GM21717 (cell line): ENCODE measurements at regions not wholly inside any gene's neighbourhood (a gene's known extent, or its start where the extent isn't known, plus 50 kb on each side); places are given as distances from the start of the nearest gene placed in this dataset.
"Not testable (repeated sequence)": the region's sequence is repeated elsewhere in the genome, so short reads cannot be mapped to it uniquely, and the experiment has no call there.

Experiments used
- ATAC-seq: cut with Tn5 transposase; IDR thresholded peaks from one replicate; pipeline ENCODE4 v1.9.1; 2021; ENCODE audit warnings: mild to moderate bottlenecking, moderate library complexity; ENCODE audit not compliant: unreplicated experiment

DNA sequence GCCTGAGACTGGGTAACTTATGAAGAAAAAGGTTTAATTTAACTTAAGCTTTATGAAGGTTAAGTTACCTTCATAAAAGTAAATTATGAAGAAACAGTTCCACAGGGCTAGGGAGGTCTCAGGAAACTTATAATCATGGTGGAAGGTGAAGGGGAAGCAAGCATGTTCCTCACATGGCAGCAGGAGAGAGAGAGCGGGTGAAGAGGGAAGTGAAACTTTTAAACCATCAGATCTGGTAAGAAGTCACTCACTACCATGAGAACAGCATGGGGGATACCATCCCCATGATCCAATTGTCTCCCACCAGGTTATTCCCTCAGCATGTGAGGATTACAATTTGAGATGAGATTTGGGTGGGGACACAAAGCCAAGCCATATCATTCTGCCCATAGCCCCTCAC, 944.7 kb upstream of the NDST4 start:
- ATAC-seq = no peak

- no peak for ATAC-seq
These were observed 942.7 kb upstream of the NDST4 start for GRCh38 chr4:116055857-116056827.

DNA sequence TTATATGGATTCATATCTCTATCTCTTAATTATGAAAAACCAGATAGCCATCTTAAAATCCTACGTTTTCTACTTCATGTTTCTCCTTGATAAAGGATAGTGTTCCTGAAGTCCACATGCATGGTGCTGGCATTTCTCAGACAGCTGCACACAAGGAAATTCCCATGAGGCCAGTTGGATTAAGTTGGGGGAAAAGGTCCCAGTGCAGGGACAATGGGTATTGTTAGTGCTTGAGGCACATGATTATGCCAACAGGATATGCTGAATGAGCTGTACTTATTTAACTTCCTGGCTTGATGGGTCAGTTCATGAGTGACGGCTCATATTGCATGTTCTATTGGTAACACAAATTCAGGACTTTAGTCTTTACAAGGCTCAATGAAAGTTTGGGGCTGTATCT, 913.9 kb upstream of the NDST4 start:
- no peak for ATAC-seq

DNA sequence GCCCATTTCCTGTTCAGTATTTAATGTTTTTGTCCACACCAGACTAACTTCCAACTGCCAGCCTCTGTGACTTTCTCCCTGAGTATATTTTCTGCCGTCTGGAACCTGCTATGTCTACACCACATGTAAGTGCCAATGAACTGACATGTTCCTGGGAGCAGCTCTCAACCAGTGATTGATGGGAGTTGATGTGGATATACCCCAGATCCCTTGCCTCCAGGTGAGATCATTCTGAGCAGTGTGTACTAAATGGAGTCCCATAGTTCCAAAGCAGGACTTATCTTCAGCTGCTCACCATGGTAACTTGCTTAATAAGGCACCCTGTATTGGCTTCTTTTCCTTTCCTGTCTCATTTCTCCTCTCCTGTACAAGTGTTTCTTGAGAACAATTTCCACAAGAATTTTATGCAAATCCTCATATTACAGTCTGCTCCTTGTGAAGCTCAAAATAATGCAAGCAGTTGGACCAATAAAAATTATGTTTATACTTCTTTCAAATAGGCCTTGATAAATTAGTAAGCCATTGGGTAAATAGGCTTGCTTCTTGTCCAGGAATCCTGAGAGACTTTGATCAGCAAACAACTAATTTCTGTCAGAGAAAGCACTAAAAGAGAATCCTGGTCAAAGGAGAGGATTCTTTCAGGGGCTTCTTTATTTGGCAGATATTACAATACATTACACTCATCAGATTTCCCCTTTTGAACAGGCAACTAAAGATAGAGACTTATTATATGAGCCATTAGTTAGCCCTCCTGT, 911.7 kb upstream of the NDST4 start:
- no peak for ATAC-seq

DNA sequence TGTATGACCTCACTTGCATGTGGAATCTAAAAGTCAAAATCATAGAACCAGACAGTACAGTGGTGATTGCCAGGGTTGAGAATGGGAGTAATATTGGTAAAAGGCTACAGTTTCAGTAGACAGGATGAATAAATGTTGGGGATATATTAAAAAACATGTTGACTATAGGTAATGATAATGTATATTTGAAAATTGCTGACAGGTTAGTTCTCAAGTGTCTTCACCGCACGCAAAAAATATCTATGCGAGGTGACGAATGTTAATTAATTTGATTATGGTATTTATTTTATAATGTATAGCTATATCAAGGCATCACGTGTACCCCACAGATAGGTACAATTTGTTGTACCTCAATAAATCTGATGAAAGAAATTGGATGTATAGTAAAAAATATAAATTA, 909.6 kb upstream of the NDST4 start:
- no peak for ATAC-seq

- no peak for ATAC-seq
These were observed 906.8 kb upstream of the NDST4 start for GRCh38 chr4:116020141-116020722.

DNA sequence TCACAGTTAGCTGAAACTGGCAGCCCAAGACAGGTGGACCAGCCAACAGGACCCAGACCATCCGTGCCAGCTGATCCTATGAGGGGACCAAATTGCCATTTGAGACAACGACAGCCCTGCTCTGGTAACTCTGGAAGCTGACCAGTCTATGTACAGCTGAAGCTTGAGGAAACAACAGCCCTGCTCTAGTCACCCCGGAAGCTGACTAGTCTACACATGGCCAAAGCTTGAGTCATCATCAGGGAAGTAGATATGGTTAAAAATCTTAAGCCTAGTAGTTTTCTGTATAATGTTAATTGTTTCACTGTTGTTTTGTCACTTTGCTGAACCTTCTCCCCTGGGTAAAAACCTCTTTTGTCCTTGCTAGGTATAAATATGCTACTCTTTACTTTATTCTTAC, 905.4 kb upstream of the NDST4 start:
- ATAC-seq = no peak

- no peak for ATAC-seq
These were observed 902.8 kb upstream of the NDST4 start for GRCh38 chr4:116016201-116016600.

GRCh38 chr4:116015549-116015948, 902.1 kb upstream of the NDST4 start:
- no peak for ATAC-seq

GRCh38 chr4:116015062-116015461, 901.6 kb upstream of the NDST4 start:
- no peak for ATAC-seq

DNA sequence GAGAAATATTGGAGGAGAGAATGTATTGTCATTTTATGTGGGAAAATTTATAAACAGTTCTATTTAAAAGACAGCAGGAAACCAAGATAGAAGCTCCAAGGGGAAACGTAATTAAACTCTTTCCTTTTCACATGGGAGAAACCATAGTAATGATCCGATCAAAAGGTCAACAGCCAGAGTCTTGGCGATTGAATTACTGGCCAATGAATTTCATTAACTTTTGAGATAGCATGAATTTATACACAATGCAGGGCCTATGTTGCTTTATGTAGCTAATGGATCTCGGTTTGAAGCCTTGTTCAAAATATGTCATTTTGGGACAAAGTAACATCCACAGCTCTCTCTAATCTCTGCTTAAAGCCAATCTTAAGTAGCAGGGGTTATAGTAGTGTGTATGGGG, 897.5 kb upstream of the NDST4 start:
- no peak for ATAC-seq

DNA sequence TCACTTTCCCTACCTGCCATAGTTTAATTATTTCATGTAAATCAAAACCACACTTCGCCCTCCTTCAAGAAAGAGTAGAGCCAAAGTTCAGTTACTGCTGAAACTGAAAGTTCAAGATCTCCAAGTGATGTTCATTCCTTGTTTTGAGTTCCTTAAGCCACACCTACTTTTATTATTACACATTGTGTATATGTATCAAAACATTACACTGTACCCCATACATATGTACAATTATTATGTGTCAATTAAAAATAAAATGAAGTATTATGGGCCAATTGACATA, 892.3 kb upstream of the NDST4 start:
- ATAC-seq = no peak

DNA sequence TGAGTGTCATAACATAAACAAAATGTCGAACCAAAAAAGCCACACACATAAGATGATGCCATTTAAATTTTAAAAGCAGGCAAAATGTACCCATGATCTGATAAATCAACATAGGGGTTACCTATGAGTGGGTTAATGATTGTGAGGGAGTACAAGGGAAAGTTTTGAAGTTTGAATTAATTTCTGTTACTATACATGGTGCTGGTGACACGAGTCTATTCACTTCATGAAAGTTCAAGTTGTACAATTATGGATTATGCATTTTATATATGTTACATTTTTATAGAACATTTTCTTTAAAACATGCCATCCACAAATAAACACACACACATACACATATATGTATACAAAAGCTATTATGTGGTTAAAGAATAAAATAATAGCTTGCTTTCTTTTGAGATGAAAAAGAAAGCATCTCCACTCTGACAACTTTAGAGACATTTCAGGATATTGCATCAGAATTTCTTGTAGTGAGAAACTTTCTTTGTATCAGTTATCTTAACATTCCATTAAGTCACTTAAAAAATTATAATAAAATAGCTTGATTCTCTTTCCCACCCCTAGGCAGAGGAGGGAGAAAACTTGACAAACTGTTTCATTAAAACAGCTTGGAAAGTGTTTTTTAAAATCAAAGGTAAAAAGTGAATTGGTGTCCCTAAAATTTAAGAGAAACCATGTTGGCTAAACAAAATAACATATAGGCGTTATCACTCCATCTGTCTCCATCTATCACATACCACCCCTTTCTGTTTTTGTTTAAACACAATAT, 891.8 kb upstream of the NDST4 start:
- no peak for ATAC-seq

DNA sequence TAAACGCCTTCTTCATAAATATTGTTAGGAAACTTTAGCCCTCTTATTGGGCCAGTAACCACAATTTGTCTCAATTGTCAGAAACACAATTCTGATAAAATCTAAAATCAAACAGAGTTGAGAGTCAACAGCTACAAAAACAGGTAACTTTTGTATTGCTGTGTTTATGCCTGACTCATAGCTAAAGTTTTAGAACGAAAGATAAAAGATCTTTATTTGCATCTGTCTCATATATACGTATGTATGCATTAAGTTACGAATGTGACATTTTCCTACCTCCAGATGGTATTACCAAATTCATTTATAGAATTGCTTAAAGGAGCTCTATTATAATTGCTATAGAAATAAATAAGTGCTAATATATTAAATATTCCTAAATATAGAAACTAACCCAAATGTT, 887.9 kb upstream of the NDST4 start:
- no peak for ATAC-seq

DNA sequence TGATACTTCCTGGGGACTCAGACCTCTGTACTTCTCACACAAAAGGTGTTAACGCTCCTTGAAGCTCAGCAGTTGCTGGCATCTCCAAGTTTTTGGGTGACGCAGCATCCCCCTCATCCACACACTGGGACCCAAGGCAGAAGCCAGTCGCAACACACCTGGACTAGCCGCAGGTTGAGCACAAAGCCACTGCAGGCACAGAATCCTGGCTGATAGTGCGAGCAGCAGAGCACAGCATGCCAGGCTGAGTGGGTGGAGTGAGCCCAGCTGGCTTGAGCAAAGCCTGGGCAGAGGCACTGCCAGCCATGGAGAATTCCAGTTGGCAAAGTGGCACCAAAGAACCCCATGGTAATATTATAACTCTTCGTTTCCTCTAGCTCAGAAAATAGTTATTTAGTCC, 873.2 kb upstream of the NDST4 start:
- no peak for ATAC-seq

DNA sequence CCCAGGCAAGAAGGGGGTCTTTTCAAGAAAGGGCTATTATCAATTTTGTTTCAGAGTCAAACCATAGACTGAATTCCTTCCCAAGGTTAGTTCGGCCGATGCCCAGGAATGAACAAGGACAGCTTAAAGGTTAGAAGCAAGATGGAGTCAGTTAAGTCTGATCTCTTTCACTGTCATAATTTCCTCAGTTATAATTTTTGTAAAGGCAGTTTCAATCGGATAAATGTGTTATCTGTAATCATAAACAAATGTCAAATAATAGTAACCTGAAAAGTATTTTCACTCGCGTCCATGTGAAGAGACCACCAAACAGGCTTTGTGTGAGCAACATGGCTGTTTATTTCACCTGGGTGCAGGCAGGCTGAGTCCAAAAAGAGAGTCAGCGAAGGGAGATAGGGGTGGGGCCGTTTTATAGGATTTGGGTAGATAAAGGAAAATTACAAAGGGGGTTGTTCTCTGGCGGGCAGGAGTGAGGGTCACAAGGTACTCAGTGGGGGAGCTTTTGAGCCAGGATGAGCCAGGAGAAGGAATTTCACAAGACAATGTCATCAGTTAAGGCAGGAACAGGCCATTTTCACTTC, 862.1 kb upstream of the NDST4 start:
- ATAC-seq = not testable (repeated sequence)

DNA sequence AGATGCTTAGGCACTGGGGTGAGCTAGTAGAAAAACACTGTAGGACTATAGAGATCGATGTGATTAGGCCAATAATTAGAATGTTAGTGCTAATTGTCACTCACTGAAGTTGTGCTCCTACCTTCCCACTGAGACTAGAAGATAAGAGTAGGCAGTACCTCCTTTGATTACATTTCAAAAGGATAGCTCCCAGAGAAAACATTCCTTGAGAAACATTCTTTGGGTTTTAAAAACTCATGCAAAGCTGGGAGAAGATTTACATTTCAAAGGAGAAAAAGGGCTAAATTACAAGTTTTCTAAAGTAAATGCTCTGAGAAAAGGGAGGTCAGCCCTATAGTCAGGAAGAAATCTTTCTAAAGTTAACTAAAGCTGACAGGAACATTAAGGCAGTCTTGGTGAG, 860.3 kb upstream of the NDST4 start:
- ATAC-seq = no peak

DNA sequence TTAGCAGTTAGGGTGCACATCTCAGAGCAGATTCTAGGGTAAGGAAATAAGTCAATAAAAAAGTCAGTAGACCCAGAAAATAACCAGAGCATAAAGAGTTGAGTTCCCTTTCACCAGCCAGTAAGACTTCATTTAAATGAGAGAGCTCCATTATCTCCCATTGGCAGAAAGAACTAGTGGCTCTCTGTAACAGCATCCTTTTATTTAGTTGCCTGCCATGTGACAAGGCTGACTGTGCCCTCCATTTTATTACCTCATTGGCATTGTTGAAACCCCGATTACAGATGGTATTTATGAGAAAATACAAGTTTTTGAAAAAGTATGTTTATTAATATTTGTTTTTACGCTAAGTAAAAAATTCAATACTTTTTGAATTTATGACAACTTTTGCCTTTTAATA, 859.5 kb upstream of the NDST4 start:
- ATAC-seq = no peak

- ATAC-seq = no peak
These were observed 857.4 kb upstream of the NDST4 start for GRCh38 chr4:115970859-115971258.

DNA sequence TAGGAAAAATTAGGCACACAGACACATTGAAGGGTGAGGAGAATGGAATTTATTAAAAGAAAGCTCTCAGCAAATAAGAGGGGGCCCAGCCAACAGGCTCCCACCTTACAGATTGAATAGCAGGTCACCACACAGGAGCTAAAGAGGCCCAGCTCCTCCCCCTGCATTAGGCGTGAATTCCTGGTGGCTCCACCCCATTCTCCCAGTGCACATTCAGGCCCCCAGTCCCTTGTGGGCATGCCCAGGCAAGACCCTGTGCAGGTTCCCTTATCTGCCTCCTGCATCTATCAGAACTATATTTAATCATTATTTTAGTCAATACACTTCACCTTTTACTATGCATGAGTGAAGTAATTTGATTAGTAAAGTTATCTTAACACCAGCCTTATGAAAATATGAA, 856.3 kb upstream of the NDST4 start:
- ATAC-seq = no peak

DNA sequence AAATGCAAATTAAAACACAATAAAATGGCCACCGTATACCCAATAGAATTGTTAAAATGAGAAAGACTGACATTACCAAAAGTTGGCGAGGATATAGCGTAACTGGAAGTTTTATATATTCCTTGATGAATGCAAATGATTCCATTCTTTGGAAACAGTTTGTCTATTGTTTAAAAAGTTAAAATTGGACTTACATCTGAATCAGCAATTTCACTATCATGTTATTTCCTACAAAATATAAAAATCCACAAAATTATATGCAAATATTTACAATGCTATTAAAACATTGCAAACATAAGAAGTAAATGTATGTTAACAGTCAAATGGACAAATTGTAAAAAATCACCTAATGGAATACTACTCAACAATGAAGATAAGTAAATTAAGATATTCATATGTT, 852.2 kb upstream of the NDST4 start:
- no peak for ATAC-seq
